H1 (cell line): ENCODE measurements at regions not wholly inside any gene's neighbourhood (a gene's known extent, or its start where the extent isn't known, plus 50 kb on each side); places are given as distances from the start of the nearest gene placed in this dataset.

Experiments used
- CTCF ChIA-PET: fragments of 300-600 bp; sonication (Branson Sonifier 250); formaldehyde crosslinking; loops from one replicate; lab custom pipeline; 2021; ENCODE audit not compliant: partially characterized antibody; lab: Charles Lee
- POLR2A ChIA-PET: fragments of 300-600 bp; sonication (Branson Sonifier 250); formaldehyde crosslinking; loops from one replicate; lab custom pipeline; 2021; ENCODE audit warnings: inconsistent platforms; ENCODE audit not compliant: partially characterized antibody; lab: Charles Lee
- DNase-seq, 2 experiments: peaks; one replicate each; pipeline versions ENCODE4 v3.0.0 to v3.0.0-alpha.2; 2010 to 2022; ENCODE audit warnings: low spot score in 2 of 2, low read depth in 1 of 2, mixed read lengths in 1 of 2
- FAIRE-seq: peaks from 2 replicates; lab custom pipeline; 2011; peaks lifted over from hg19 to GRCh38; lab: Jason Lieb, UNC
- H2AFZ ChIP-seq: 2 replicates; pipeline ENCODE4 v1.8.1; 2012; ENCODE audit warnings: low read length, inconsistent platforms
- H2AK5ac ChIP-seq: 2 replicates; pipeline ENCODE4 v1.6.1; 2013; ENCODE audit warnings: low read depth, low read length
- H2BK120ac ChIP-seq: replicated peaks from 2 replicates; pipeline ENCODE3; 2013; ENCODE audit warnings: low read depth, low read length, inconsistent platforms
- H2BK12ac ChIP-seq: 2 replicates; pipeline ENCODE4 v1.6.1; 2013; ENCODE audit warnings: low read depth, low read length
- H2BK15ac ChIP-seq: 2 replicates; pipeline ENCODE4 v1.6.1; 2013; ENCODE audit warnings: low read length
- H2BK20ac ChIP-seq: 2 replicates; pipeline ENCODE4 v1.6.1; 2013; ENCODE audit warnings: low read length
- H2BK5ac ChIP-seq: 2 replicates; pipeline ENCODE4 v1.6.1; 2013; ENCODE audit warnings: low read depth, low read length
- H3K14ac ChIP-seq: 2 replicates; pipeline ENCODE4 v1.6.1; 2013; ENCODE audit warnings: inconsistent platforms; ENCODE audit not compliant: insufficient read length
- H3K18ac ChIP-seq: 2 replicates; pipeline ENCODE4 v1.6.1; 2013; ENCODE audit warnings: low read length; ENCODE audit errors: extremely low read depth
- H3K23ac ChIP-seq: 2 replicates; pipeline ENCODE4 v1.6.1; 2013; ENCODE audit warnings: inconsistent platforms; ENCODE audit not compliant: insufficient read length
- H3K23me2 ChIP-seq: 2 replicates; pipeline ENCODE4 v1.6.1; 2013; ENCODE audit warnings: low read depth, low read length
- H3K27ac ChIP-seq: 2 replicates; pipeline ENCODE4 v1.6.1; 2011; ENCODE audit warnings: low read depth, low read length, inconsistent platforms
- H3K27me3 ChIP-seq, 4 experiments: replicated peaks in 1 of 4; 1 replicate in 1 of 4; 2 replicates in 3 of 4; pipeline versions ENCODE4 v1.6.1 to v1.8.1; 2011 to 2013; ENCODE audit warnings: low read length in 3 of 4, mild to moderate bottlenecking in 3 of 4, inconsistent platforms in 2 of 4, mixed read lengths in 2 of 4, moderate library complexity in 1 of 4; ENCODE audit not compliant: control insufficient read depth in 3 of 4, insufficient read depth in 3 of 4; ENCODE audit errors: extremely low read depth in 1 of 4
- H3K36me3 ChIP-seq, 4 experiments: 2 replicates each; pipeline versions ENCODE4 v1.6.1 to v1.8.1; 2011 to 2013; ENCODE audit warnings: mild to moderate bottlenecking in 4 of 4, low read length in 3 of 4, moderate library complexity in 2 of 4, control low read depth in 1 of 4, inconsistent platforms in 1 of 4; ENCODE audit not compliant: insufficient read depth in 4 of 4, control insufficient read depth in 2 of 4
- H3K4ac ChIP-seq: replicated peaks from 2 replicates; pipeline ENCODE3; 2013; ENCODE audit warnings: low read length, low read depth, mixed read lengths, inconsistent platforms; ENCODE audit not compliant: insufficient read length
- H3K4me1 ChIP-seq, 4 experiments: replicated peaks in 1 of 4; 1 replicate in 1 of 4; 2 replicates in 3 of 4; pipeline versions ENCODE4 v1.6.1 to v1.8.1; 2011 to 2013; ENCODE audit warnings: low read length in 3 of 4, inconsistent platforms in 2 of 4, mixed read lengths in 1 of 4; ENCODE audit not compliant: insufficient read depth in 4 of 4, control insufficient read depth in 3 of 4
- H3K4me2 ChIP-seq, 2 experiments: 2 replicates each; pipeline versions ENCODE4 v1.6.1 to v1.8.1; 2011 to 2013; ENCODE audit warnings: low read depth in 2 of 2, low read length in 2 of 2, control low read depth in 1 of 2, inconsistent platforms in 1 of 2, mild to moderate bottlenecking in 1 of 2; ENCODE audit not compliant: insufficient read depth in 1 of 2
- H3K4me3 ChIP-seq, 4 experiments: fragments of 200-600, 300-600 bp in 1 of 4; sonication (generic), shearing (Covaris generic), sonication (Bioruptor Twin) in 1 of 4; 2 replicates each; pipeline versions ENCODE4 v1.5.1 to v1.8.1; 2011 to 2016; ENCODE audit warnings: low read length in 4 of 4, low read depth in 3 of 4, control low read depth in 2 of 4, inconsistent platforms in 2 of 4, mild to moderate bottlenecking in 2 of 4, mixed read lengths in 1 of 4, moderate library complexity in 1 of 4; ENCODE audit not compliant: insufficient read depth in 2 of 4; ENCODE audit errors: extremely low read depth in 1 of 4
- H3K56ac ChIP-seq: replicated peaks from 2 replicates; pipeline ENCODE3; 2013; ENCODE audit warnings: low read depth, mild to moderate bottlenecking, mixed read lengths, low read length, inconsistent platforms; ENCODE audit not compliant: insufficient read length
- H3K79me1 ChIP-seq: 2 replicates; pipeline ENCODE4 v1.6.1; 2013; ENCODE audit warnings: low read depth, low read length, control low read depth
- H3K79me2 ChIP-seq, 2 experiments: 2 replicates each; pipeline versions ENCODE4 v1.6.1 to v1.8.1; 2012 to 2013; ENCODE audit warnings: low read length in 2 of 2, mild to moderate bottlenecking in 2 of 2, inconsistent platforms in 1 of 2; ENCODE audit not compliant: insufficient read depth in 2 of 2, control insufficient read depth in 1 of 2
- H3K9ac ChIP-seq, 4 experiments: replicated peaks in 1 of 4; 1 replicate in 1 of 4; 2 replicates in 3 of 4; pipeline versions ENCODE4 v1.6.1 to v1.8.1; 2011 to 2013; ENCODE audit warnings: low read depth in 3 of 4, low read length in 3 of 4, control low read depth in 2 of 4, mild to moderate bottlenecking in 2 of 4, moderate library complexity in 2 of 4, inconsistent platforms in 1 of 4; ENCODE audit errors: extremely low read depth in 1 of 4
- H3K9me3 ChIP-seq, 2 experiments: 2 replicates each; pipeline versions ENCODE4 v1.6.1 to v1.8.1; 2012 to 2013; ENCODE audit warnings: mild to moderate bottlenecking in 2 of 2, moderate library complexity in 2 of 2, control low read depth in 1 of 2, inconsistent platforms in 1 of 2, low read depth in 1 of 2, low read length in 1 of 2, mixed read lengths in 1 of 2; ENCODE audit not compliant: insufficient read depth in 2 of 2
- H4K20me1 ChIP-seq, 2 experiments: replicated peaks in 1 of 2; 2 replicates each; pipeline versions ENCODE3 to v1.8.1; 2011 to 2013; ENCODE audit warnings: inconsistent platforms in 2 of 2, low read length in 2 of 2, mild to moderate bottlenecking in 1 of 2; ENCODE audit not compliant: insufficient read depth in 2 of 2, control insufficient read depth in 1 of 2
- H4K5ac ChIP-seq: 2 replicates; pipeline ENCODE4 v1.6.1; 2013; ENCODE audit warnings: low read length, low read depth, mixed read lengths, inconsistent platforms; ENCODE audit not compliant: insufficient read length
- H4K8ac ChIP-seq: 2 replicates; pipeline ENCODE4 v1.8.0; 2013; ENCODE audit warnings: mild to moderate bottlenecking, moderate library complexity, low read length, inconsistent platforms; ENCODE audit not compliant: insufficient read depth; ENCODE audit errors: extremely low read depth
- H4K91ac ChIP-seq: replicated peaks from 2 replicates; pipeline ENCODE3; 2013; ENCODE audit warnings: low read length, mixed read lengths, inconsistent platforms; ENCODE audit not compliant: insufficient read length
- BACH1 ChIP-seq: IDR thresholded peaks from 2 replicates; pipeline ENCODE4 v1.6.1; 2012; ENCODE audit warnings: low read length, improper control_type of control experiment
- CHD2 ChIP-seq: IDR thresholded peaks from 2 replicates; pipeline ENCODE4 v1.6.1; 2012; ENCODE audit warnings: low read length, improper control_type of control experiment
- CTBP2 ChIP-seq: IDR thresholded peaks from 2 replicates; pipeline ENCODE4 v1.7.0; 2011; ENCODE audit warnings: borderline replicate concordance, mild to moderate bottlenecking, moderate library complexity, mixed read lengths, low read length; ENCODE audit not compliant: insufficient read depth, insufficient read length
- FOSL1 ChIP-seq: IDR thresholded peaks from 2 replicates; pipeline ENCODE4 v1.6.1; 2011; ENCODE audit warnings: mild to moderate bottlenecking, low read depth, low read length, moderate library complexity; ENCODE audit not compliant: insufficient read depth
- GTF2F1 ChIP-seq: IDR thresholded peaks from 2 replicates; pipeline ENCODE4 v1.6.1; 2012; ENCODE audit warnings: low read depth, low read length, improper control_type of control experiment, borderline replicate concordance
- HDAC2 ChIP-seq, 2 experiments: fragments of 300-600 bp in 1 of 2; sonication (generic) in 1 of 2; IDR thresholded peaks; 2 replicates each; pipeline ENCODE4 v1.6.1; 2011 to 2012; ENCODE audit warnings: low read depth in 2 of 2, low read length in 2 of 2, mild to moderate bottlenecking in 2 of 2, moderate library complexity in 2 of 2, borderline replicate concordance in 1 of 2, inconsistent platforms in 1 of 2
- KDM1A ChIP-seq: fragments of 200-600, 300-600 bp; sonication (generic); IDR thresholded peaks from 2 replicates; pipeline ENCODE4 v1.7.1; 2016; ENCODE audit warnings: mild to moderate bottlenecking, low read length, borderline replicate concordance
- KDM5A ChIP-seq: fragments of 200-600 bp; IDR thresholded peaks from 2 replicates; pipeline ENCODE4 v1.7.1; 2012; ENCODE audit warnings: mild to moderate bottlenecking, low read length, inconsistent platforms, mixed read lengths
- NANOG ChIP-seq: IDR thresholded peaks from 2 replicates; pipeline ENCODE4 v1.6.1; 2011; ENCODE audit warnings: low read length, low read depth, mild to moderate bottlenecking, inconsistent platforms; ENCODE audit not compliant: insufficient read depth, poor library complexity, severe bottlenecking
- PHF8 ChIP-seq: fragments of 200-600 bp; sonication (generic); conservative IDR thresholded peaks from 2 replicates; pipeline ENCODE4 v1.7.1; 2012; ENCODE audit warnings: low read depth, mild to moderate bottlenecking, inconsistent platforms, low read length, moderate library complexity
- RNF2 ChIP-seq: fragments of 200-900, 300-1000 bp; sonication (generic); IDR thresholded peaks from 2 replicates; pipeline ENCODE4 v1.7.1; 2016; ENCODE audit warnings: borderline replicate concordance, low read depth, mild to moderate bottlenecking, antibody characterized with exemption, low read length; ENCODE audit not compliant: poor library complexity, severe bottlenecking; ENCODE audit errors: missing control alignments
- SIRT6 ChIP-seq: IDR thresholded peaks from one replicate; pipeline ENCODE4 v1.7.1; 2012; ENCODE audit warnings: low read length, inconsistent platforms
- SIX5 ChIP-seq: IDR thresholded peaks from 2 replicates; pipeline ENCODE4 v1.6.1; 2011; ENCODE audit warnings: mild to moderate bottlenecking, low read depth, low read length
- YY1 ChIP-seq: IDR thresholded peaks from 2 replicates; pipeline ENCODE4 v1.6.1; 2011; ENCODE audit warnings: low read depth, mild to moderate bottlenecking, low read length
- ZNF274 ChIP-seq: IDR thresholded peaks from 2 replicates; pipeline ENCODE4 v1.7.0; 2012; ENCODE audit warnings: low read length, borderline replicate concordance; ENCODE audit errors: extremely low read depth
- WGBS, 2 experiments: shearing (Covaris generic) in 1 of 2; methylation state at CpG; one replicate each; pipeline versions ENCODE4 v1.1.6 to v1.1.7; 2013 to 2015; ENCODE audit warnings: low lambda C conversion rate in 2 of 2, mixed read lengths in 2 of 2, inconsistent platforms in 1 of 2, low coverage in 1 of 2, missing lambda C conversion rate in 1 of 2; ENCODE audit not compliant: insufficient replicate concordance in 2 of 2, insufficient coverage in 1 of 2, insufficient read length in 1 of 2; ENCODE audit errors: extremely low coverage in 1 of 2, missing lambda C conversion rate in 1 of 2; 5-methylcytosine and 5-hydroxymethylcytosine counted together

DNA sequence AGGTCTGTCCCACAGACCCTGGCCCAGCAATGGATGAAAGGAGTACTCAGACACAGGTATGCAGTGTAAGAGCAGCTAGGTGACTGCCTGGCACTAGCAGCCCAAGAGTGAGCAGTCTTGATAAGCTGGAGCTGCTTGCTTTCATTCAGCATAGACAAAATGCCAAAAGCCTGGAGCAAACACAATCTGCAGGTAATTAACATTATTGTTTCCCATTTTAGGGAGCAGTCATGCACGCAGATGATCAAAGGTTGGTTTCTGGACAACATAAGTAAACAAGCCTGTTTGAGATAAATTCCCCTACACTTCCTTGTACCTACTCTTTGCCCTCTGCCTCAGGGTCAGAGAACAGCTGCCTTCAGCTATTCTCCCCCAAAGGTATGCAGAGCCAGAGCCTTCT is 73.7 kb upstream of the MSTN start:
- no peak overlapping the region for H3K27ac ChIP-seq
- H4K91ac ChIP-seq: no peak overlapping the region
- no peak for FAIRE-seq
- H2BK20ac ChIP-seq: no peak overlapping the region
- ChIA-PET POLR2A (no interaction called here), CTCF (interaction anchor here (1.4 kb wide), 1 partner anchor 44 kb away, joined by 4 read pairs; a partner anchor contains a TSS)
- H3K14ac ChIP-seq: no peak overlapping the region
- H3K36me3 ChIP-seq: no peaks in the 10 kb centered on the region
- H4K8ac ChIP-seq: no peak overlapping the region
- no peaks in the 10 kb centered on the region for H3K4me1 ChIP-seq
- H4K20me1 ChIP-seq: no peaks in the 10 kb centered on the region
- no peak overlapping the region for H2AFZ ChIP-seq
- peaks cover 18 to 21% of the 10 kb centered on the region in 2 experiments; a peak in 3 of 4 replicates for H3K9me3 ChIP-seq
- no peaks in the 10 kb centered on the region for H3K23me2 ChIP-seq
- H3K79me2 ChIP-seq: no peaks in the 10 kb centered on the region
- H2BK15ac ChIP-seq: no peak overlapping the region
- H3K9ac ChIP-seq: no peak overlapping the region
- H2AK5ac ChIP-seq: no peak overlapping the region
- WGBS, 2 experiments: 86% methylated on average over 1 of the region's 1 CpG; no CpG with 5 or more reads in 1 of the 2 experiments
- no peak overlapping the region for H3K4me3 ChIP-seq
- no peak overlapping the region for H3K4ac ChIP-seq
- no peaks in the 10 kb centered on the region for H3K27me3 ChIP-seq
- H3K79me1 ChIP-seq: no peaks in the 10 kb centered on the region
- H3K4me2 ChIP-seq: no peak overlapping the region
- no peak overlapping the region for H3K23ac ChIP-seq
- no peak overlapping the region for H2BK5ac ChIP-seq
- no peak overlapping the region for H2BK120ac ChIP-seq
- DNase-seq: no peak
- no peak overlapping the region for H3K18ac ChIP-seq
- H2BK12ac ChIP-seq: no peak overlapping the region
- H4K5ac ChIP-seq: no peak overlapping the region
- no peak overlapping the region for H3K56ac ChIP-seq
- TF ChIP-seq BACH1: no peak
- no peak for TF ChIP-seq SIRT6
- no peak for TF ChIP-seq CTBP2
- TF ChIP-seq NANOG: no peak
- TF ChIP-seq ZNF274: no peak
- TF ChIP-seq KDM5A: no peak
- TF ChIP-seq FOSL1: no peak
- no peak for TF ChIP-seq CHD2
- no peak for TF ChIP-seq RNF2
- TF ChIP-seq SIX5: no peak
- no peak for TF ChIP-seq HDAC2 (IDR thresholded peaks at IDR 0.05; ENCODE audit: borderline replicate concordance in 1 of 2, low read depth in 2 of 2, low read length in 2 of 2)
- TF ChIP-seq KDM1A: no peak
- TF ChIP-seq GTF2F1: no peak
- TF ChIP-seq YY1: no peak
- no peak for TF ChIP-seq PHF8
